ENCODE measurements at regions not wholly inside any gene's neighbourhood (a gene's known extent, or its start where the extent isn't known, plus 50 kb on each side); places are given as distances from the start of the nearest gene placed in this dataset.
"Not testable (repeated sequence)": the region's sequence is repeated elsewhere in the genome, so short reads cannot be mapped to it uniquely, and the experiment has no call there.

- no peak for DNase-seq
Measured at GRCh38 chr10:65762311-65762710, 1163.5 kb upstream of the LRRTM3 start.

- no peak for DNase-seq
Measured at GRCh38 chr10:65765006-65765541, 1160.8 kb upstream of the LRRTM3 start.

- DNase-seq, result no peak
Measured at GRCh38 chr10:65769828-65770227, 1156.0 kb upstream of the LRRTM3 start.

- DNase-seq, result no peak
Measured at GRCh38 chr10:65778753-65779152, 1147.1 kb upstream of the LRRTM3 start.

GRCh38 chr10:65779985-65780384, 1145.9 kb upstream of the LRRTM3 start:
- no peak for DNase-seq

- DNase-seq, result no peak
Measured at GRCh38 chr10:65786279-65786678, 1139.6 kb upstream of the LRRTM3 start.

GRCh38 chr10:65787571-65787970, 1138.3 kb upstream of the LRRTM3 start:
- DNase-seq, result no peak

- no peak for DNase-seq
Measured at GRCh38 chr10:65788271-65788670, 1137.6 kb upstream of the LRRTM3 start.

- no peak for DNase-seq
Measured at GRCh38 chr10:65791979-65792378, 1133.9 kb upstream of the LRRTM3 start.

- DNase-seq, result no peak
Measured at GRCh38 chr10:65793738-65794425, 1132.0 kb upstream of the LRRTM3 start.

- DNase-seq, result not testable (repeated sequence)
Measured at GRCh38 chr10:65794861-65795260, 1131.0 kb upstream of the LRRTM3 start.

GRCh38 chr10:65796472-65796871, 1129.4 kb upstream of the LRRTM3 start:
- DNase-seq, result no peak

- no peak for DNase-seq
Measured at GRCh38 chr10:65798133-65798532, 1127.7 kb upstream of the LRRTM3 start.

GRCh38 chr10:65802391-65802790, 1123.4 kb upstream of the LRRTM3 start:
- DNase-seq, result no peak

GRCh38 chr10:65805511-65805910, 1120.3 kb upstream of the LRRTM3 start:
- no peak for DNase-seq

- DNase-seq, result no peak
Measured at GRCh38 chr10:65805993-65806392, 1119.8 kb upstream of the LRRTM3 start.

GRCh38 chr10:65808687-65809333, 1117.0 kb upstream of the LRRTM3 start:
- no peak for DNase-seq

- DNase-seq, result no peak
Measured at GRCh38 chr10:65811931-65812525, 1113.8 kb upstream of the LRRTM3 start.

- DNase-seq, result no peak
Measured at GRCh38 chr10:65816536-65816935, 1109.3 kb upstream of the LRRTM3 start.

- no peak for DNase-seq
Measured at GRCh38 chr10:65818990-65819389, 1106.8 kb upstream of the LRRTM3 start.

GRCh38 chr10:65827359-65827758, 1098.5 kb upstream of the LRRTM3 start:
- DNase-seq, result no peak

GRCh38 chr10:65838811-65839210, 1087.0 kb upstream of the LRRTM3 start:
- DNase-seq, result no peak

- no peak for DNase-seq
Measured at GRCh38 chr10:65843203-65843602, 1082.6 kb upstream of the LRRTM3 start.

GRCh38 chr10:65845916-65846315, 1079.9 kb upstream of the LRRTM3 start:
- DNase-seq, result no peak

Data from CD4-positive, alpha-beta T cell treated with Interleukin-21 for 1 hour (primary cell).